ENCODE measurements at regions not wholly inside any gene's neighbourhood (a gene's known extent, or its start where the extent isn't known, plus 50 kb on each side); places are given as distances from the start of the nearest gene placed in this dataset.
A peak's percentile ranks its signal among the peaks of the same experiment; 100 is the strongest.

DNA sequence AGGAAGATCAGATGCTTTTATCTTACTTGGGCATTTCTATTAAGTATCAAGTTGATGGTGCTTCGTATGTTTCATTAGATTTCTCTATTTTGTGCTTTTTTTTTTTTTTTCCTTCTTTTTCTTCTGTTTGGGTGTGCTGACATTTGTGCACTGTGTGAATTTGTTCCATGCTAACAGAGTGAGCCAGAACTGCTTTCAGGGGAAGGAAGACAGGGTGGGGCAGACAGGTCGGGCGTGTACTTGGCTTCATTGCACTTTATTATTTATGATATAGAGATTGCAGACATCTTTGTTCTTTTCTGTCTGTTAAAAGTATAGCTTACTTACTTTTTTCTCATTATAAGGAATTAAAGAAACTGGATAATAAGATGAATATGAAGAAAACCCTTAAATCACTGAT lies 112.2 kb downstream of the FGF18 start:
- Histone ChIP-seq H3K27ac (no peak overlapping the region), H3K4me3 (no peak overlapping the region), H3K27me3 (no peaks in the 10 kb centered on the region), H3K9me3 (no peaks in the 10 kb centered on the region), H3K36me3 (no peaks in the 10 kb centered on the region), H3K4me1 (peaks cover 0 to 6% (median 0%) of the 10 kb centered on the region in 9 donors)
- 55 to 69% methylated on average over 3 of the region's 3 CpGs for whole genome bisulfite sequencing, 2 donors
- DNase-seq: no peak
- ATAC-seq: no peak
- intact Hi-C loops (cut with DNase I): no loop called here
- TF ChIP-seq, protein P1, sequence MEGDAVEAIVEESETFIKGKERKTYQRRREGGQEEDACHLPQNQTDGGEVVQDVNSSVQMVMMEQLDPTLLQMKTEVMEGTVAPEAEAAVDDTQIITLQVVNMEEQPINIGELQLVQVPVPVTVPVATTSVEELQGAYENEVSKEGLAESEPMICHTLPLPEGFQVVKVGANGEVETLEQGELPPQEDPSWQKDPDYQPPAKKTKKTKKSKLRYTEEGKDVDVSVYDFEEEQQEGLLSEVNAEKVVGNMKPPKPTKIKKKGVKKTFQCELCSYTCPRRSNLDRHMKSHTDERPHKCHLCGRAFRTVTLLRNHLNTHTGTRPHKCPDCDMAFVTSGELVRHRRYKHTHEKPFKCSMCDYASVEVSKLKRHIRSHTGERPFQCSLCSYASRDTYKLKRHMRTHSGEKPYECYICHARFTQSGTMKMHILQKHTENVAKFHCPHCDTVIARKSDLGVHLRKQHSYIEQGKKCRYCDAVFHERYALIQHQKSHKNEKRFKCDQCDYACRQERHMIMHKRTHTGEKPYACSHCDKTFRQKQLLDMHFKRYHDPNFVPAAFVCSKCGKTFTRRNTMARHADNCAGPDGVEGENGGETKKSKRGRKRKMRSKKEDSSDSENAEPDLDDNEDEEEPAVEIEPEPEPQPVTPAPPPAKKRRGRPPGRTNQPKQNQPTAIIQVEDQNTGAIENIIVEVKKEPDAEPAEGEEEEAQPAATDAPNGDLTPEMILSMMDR (IDR thresholded peaks at IDR 0.05): no peak

DNA sequence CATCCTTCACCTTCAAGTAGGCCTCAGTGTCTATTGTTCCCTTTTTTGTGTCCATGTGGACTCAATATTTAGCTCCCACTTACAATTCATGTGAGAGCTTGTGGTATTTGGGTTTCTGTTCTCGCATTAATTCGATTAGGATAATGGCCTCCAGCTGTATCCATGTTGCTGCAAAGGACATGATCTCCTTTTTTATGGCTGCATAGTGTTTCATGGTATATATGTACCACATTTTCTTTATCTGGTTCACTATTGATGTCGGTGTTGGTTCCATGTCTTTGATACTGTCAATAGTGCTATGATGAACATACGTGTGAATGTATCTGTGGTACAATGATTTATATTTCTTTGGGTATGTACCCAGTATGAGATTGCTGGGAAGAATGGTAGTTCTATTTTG lies 113.7 kb downstream of the FGF18 start:
- Histone ChIP-seq H3K27me3 (no peaks in the 10 kb centered on the region), H3K4me3 (no peak overlapping the region), H3K9me3 (no peaks in the 10 kb centered on the region), H3K27ac (no peak overlapping the region), H3K4me1 (peaks cover 0 to 6% (median 0%) of the 10 kb centered on the region in 9 donors), H3K36me3 (no peaks in the 10 kb centered on the region)
- 95 to 98% methylated on average over 4 of the region's 4 CpGs for WGBS, 2 donors
- intact Hi-C loops (cut with DNase I): no loop called here
- ATAC-seq (no peak), DNase-seq (no peak)
- TF ChIP-seq, protein P1 (IDR thresholded peaks at IDR 0.05): no peak

- H3K27ac ChIP-seq: no peak overlapping the region
- no peaks in the 10 kb centered on the region for H3K36me3 ChIP-seq
- H3K4me1 ChIP-seq: peaks cover 0 to 6% (median 0%) of the 10 kb centered on the region in 9 donors
- TF ChIP-seq, protein P1 (IDR thresholded peaks at IDR 0.05): no peak
- no peaks in the 10 kb centered on the region for H3K27me3 ChIP-seq
- no peak for DNase-seq
- H3K4me3 ChIP-seq: no peak overlapping the region
- no peaks in the 10 kb centered on the region for H3K9me3 ChIP-seq
- 65 to 68% methylated on average over 13 of the region's 13 CpGs for WGBS, 2 donors
- intact Hi-C loops (cut with DNase I): no loop called here
- peak in 2 of 8 donors; percentile 41 to 79 for ATAC-seq
These were observed 114.8 kb downstream of the FGF18 start for GRCh38 chr5:171534043-171534895.

GRCh38 chr5:171535162-171535561 lies 115.7 kb downstream of the FGF18 start:
- Histone ChIP-seq H3K9me3 (no peaks in the 10 kb centered on the region), H3K27me3 (no peaks in the 10 kb centered on the region), H3K36me3 (no peaks in the 10 kb centered on the region), H3K4me3 (no peak overlapping the region), H3K27ac (no peak overlapping the region), H3K4me1 (peaks cover 0 to 6% (median 0%) of the 10 kb centered on the region in 9 donors)
- ATAC-seq: no peak
- intact Hi-C loops (cut with DNase I): no loop called here
- DNase-seq: no peak
- 85 to 89% methylated on average over 1 of the region's 1 CpG for WGBS, 2 donors
- TF ChIP-seq, protein P1 (IDR thresholded peaks at IDR 0.05): no peak
